Chondrocyte (in vitro differentiated cells): ENCODE measurements at regions not wholly inside any gene's neighbourhood (a gene's known extent, or its start where the extent isn't known, plus 50 kb on each side); places are given as distances from the start of the nearest gene placed in this dataset.

ENCODE experiments used
- DNase-seq: peaks from one replicate; pipeline ENCODE4 v3.0.0; 2021; ENCODE audit warnings: mixed read lengths, low spot score
- H3K27ac Mint-ChIP-seq: one replicate; pipeline ENCODE4 v1.8.0; 2021; ENCODE audit warnings: mild to moderate bottlenecking, moderate library complexity, mixed read lengths; ENCODE audit not compliant: unreplicated experiment
- H3K27me3 Mint-ChIP-seq: 2 replicates; pipeline ENCODE4 v1.8.0; 2021; ENCODE audit warnings: low read depth, mixed read lengths
- H3K36me3 Mint-ChIP-seq: 2 replicates; pipeline ENCODE4 v1.8.0; 2021; ENCODE audit warnings: low read depth, mixed read lengths
- H3K4me1 Mint-ChIP-seq: 2 replicates; pipeline ENCODE4 v1.8.0; 2021; ENCODE audit warnings: low read depth, mild to moderate bottlenecking, mixed read lengths
- H3K4me3 Mint-ChIP-seq: one replicate; pipeline ENCODE4 v1.8.0; 2021; ENCODE audit warnings: mild to moderate bottlenecking, moderate library complexity, mixed read lengths; ENCODE audit not compliant: unreplicated experiment
- H3K9me3 Mint-ChIP-seq: 2 replicates; pipeline ENCODE4 v1.8.0; 2021; ENCODE audit warnings: low read depth, mixed read lengths
- CTCF ChIP-seq: fragments of 200-600 bp; sonication (generic); IDR thresholded peaks from 2 replicates; pipeline ENCODE4 v1.5.0; 2021; ENCODE audit warnings: antibody characterized with exemption, mild to moderate bottlenecking, moderate library complexity

- H3K27me3 Mint-ChIP-seq: no peaks in the 10 kb centered on the region
- H3K9me3 Mint-ChIP-seq: no peaks in the 10 kb centered on the region
- no peak for DNase-seq
- peaks cover 30% of the 10 kb centered on the region for H3K4me1 Mint-ChIP-seq
- TF ChIP-seq CTCF: no peak
- H3K27ac Mint-ChIP-seq: no peak overlapping the region
- H3K4me3 Mint-ChIP-seq: no peak overlapping the region
- no peaks in the 10 kb centered on the region for H3K36me3 Mint-ChIP-seq
Observed at GRCh38 chr11:106479646-106480045, 402.2 kb downstream of the AASDHPPT start.

- Mint-ChIP-seq H3K4me3 (no peak overlapping the region), H3K9me3 (no peaks in the 10 kb centered on the region), H3K27me3 (no peaks in the 10 kb centered on the region), H3K36me3 (no peaks in the 10 kb centered on the region), H3K4me1 (peaks cover 30% of the 10 kb centered on the region), H3K27ac (no peak overlapping the region)
- TF ChIP-seq CTCF: no peak
- DNase-seq: no peak
Observed at GRCh38 chr11:106480581-106481190, 403.2 kb downstream of the AASDHPPT start.

GRCh38 chr11:106482917-106483785 lies 405.7 kb downstream of the AASDHPPT start:
- H3K36me3 Mint-ChIP-seq: no peaks in the 10 kb centered on the region
- no peaks in the 10 kb centered on the region for H3K27me3 Mint-ChIP-seq
- peaks cover 20% of the 10 kb centered on the region for H3K4me1 Mint-ChIP-seq
- H3K9me3 Mint-ChIP-seq: no peaks in the 10 kb centered on the region
- H3K4me3 Mint-ChIP-seq: no peak overlapping the region
- DNase-seq: no peak
- peak overlapping the region; percentile 78 for H3K27ac Mint-ChIP-seq
- TF ChIP-seq CTCF: no peak

GRCh38 chr11:106491751-106492150 lies 414.3 kb downstream of the AASDHPPT start:
- peaks cover 19% of the 10 kb centered on the region for H3K9me3 Mint-ChIP-seq

More at GRCh38 chr11:106491751-106492150, 414.3 kb downstream of the AASDHPPT start:
- peaks cover 3% of the 10 kb centered on the region for H3K36me3 Mint-ChIP-seq
- TF ChIP-seq CTCF: no peak
- H3K4me1 Mint-ChIP-seq: no peaks in the 10 kb centered on the region
- H3K4me3 Mint-ChIP-seq: no peak overlapping the region
- no peak overlapping the region for H3K27ac Mint-ChIP-seq
- DNase-seq: no peak
- H3K27me3 Mint-ChIP-seq: no peaks in the 10 kb centered on the region
